Effector memory CD4-positive, alpha-beta T cell (primary cell): ENCODE measurements at regions not wholly inside any gene's neighbourhood (a gene's known extent, or its start where the extent isn't known, plus 50 kb on each side); places are given as distances from the start of the nearest gene placed in this dataset.

Source experiments
- DNase-seq, 3 donors: peaks; one replicate each; pipeline ENCODE4 v3.0.0-alpha.2; 2020
- H3K27ac ChIP-seq: 2 replicates; pipeline ENCODE4 v1.7.0; 2013; ENCODE audit warnings: mild to moderate bottlenecking, low read length, moderate library complexity; ENCODE audit not compliant: insufficient read depth, poor library complexity, severe bottlenecking
- H3K27me3 ChIP-seq: replicated peaks from 2 replicates; pipeline ENCODE4 v1.7.0; 2013; ENCODE audit warnings: mild to moderate bottlenecking, low read length; ENCODE audit not compliant: insufficient read depth, control insufficient read depth, poor library complexity, severe bottlenecking
- H3K36me3 ChIP-seq: 2 replicates; pipeline ENCODE4 v1.7.0; 2013; ENCODE audit warnings: mild to moderate bottlenecking, low read length, moderate library complexity; ENCODE audit not compliant: control insufficient read depth, insufficient read depth
- H3K4me1 ChIP-seq: 2 replicates; pipeline ENCODE4 v1.7.0; 2013; ENCODE audit warnings: low read length, mild to moderate bottlenecking; ENCODE audit not compliant: control insufficient read depth, insufficient read depth, poor library complexity, severe bottlenecking
- H3K4me3 ChIP-seq: 2 replicates; pipeline ENCODE4 v1.7.0; 2013; ENCODE audit warnings: low read length, low read depth, mild to moderate bottlenecking; ENCODE audit not compliant: insufficient read depth, poor library complexity, severe bottlenecking
- H3K9me3 ChIP-seq: 2 replicates; pipeline ENCODE4 v1.7.0; 2013; ENCODE audit warnings: mild to moderate bottlenecking, low read length, moderate library complexity; ENCODE audit not compliant: control insufficient read depth

GRCh38 chrY:19124609-19125008 lies 351.1 kb upstream of the HSFY2 start:
- no peak overlapping the region for H3K4me3 ChIP-seq
- H3K27me3 ChIP-seq, result no peaks in the 10 kb centered on the region
- H3K36me3 ChIP-seq, result no peaks in the 10 kb centered on the region
- H3K9me3 ChIP-seq, result no peaks in the 10 kb centered on the region
- DNase-seq, result no peak
- no peaks in the 10 kb centered on the region for H3K4me1 ChIP-seq
- H3K27ac ChIP-seq, result no peak overlapping the region

DNA sequence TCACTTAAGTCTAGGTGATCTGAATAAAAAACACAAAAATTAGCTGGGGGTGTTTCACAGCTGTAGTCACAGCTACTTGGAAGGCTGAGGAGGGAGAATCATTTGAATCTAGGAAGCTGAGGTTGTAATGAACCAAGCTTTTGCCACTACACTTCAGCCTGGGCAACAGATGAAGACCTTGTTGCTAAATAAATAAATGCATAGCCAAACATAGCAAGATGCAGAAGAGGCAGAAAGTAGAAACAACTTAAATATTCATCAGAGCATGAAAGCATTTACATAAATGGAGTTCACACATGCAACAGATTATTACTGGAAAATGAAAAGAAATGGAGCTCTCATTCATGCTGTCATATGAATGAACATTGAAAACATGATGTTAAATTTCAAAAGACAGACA lies 348.9 kb upstream of the HSFY2 start:
- DNase-seq, result no peak
- H3K27ac ChIP-seq, result no peak overlapping the region

GRCh38 chrY:19098349-19098748 lies 324.8 kb upstream of the HSFY2 start:
- H3K4me1 ChIP-seq, result no peaks in the 10 kb centered on the region
- H3K36me3 ChIP-seq, result no peaks in the 10 kb centered on the region
- no peaks in the 10 kb centered on the region for H3K27me3 ChIP-seq
- H3K27ac ChIP-seq, result no peak overlapping the region
- no peaks in the 10 kb centered on the region for H3K9me3 ChIP-seq
- no peak for DNase-seq
- H3K4me3 ChIP-seq, result no peak overlapping the region

More for the DNA sequence above, 348.9 kb upstream of the HSFY2 start:
- no peaks in the 10 kb centered on the region for H3K27me3 ChIP-seq
- no peaks in the 10 kb centered on the region for H3K36me3 ChIP-seq
- H3K9me3 ChIP-seq, result no peaks in the 10 kb centered on the region
- no peak overlapping the region for H3K4me3 ChIP-seq
- H3K4me1 ChIP-seq, result no peaks in the 10 kb centered on the region

- no peaks in the 10 kb centered on the region for H3K36me3 ChIP-seq
- no peak for DNase-seq
- no peaks in the 10 kb centered on the region for H3K9me3 ChIP-seq
- no peak overlapping the region for H3K27ac ChIP-seq
- no peaks in the 10 kb centered on the region for H3K27me3 ChIP-seq
- no peak overlapping the region for H3K4me3 ChIP-seq
- H3K4me1 ChIP-seq, result no peaks in the 10 kb centered on the region
Observed at GRCh38 chrY:19095460-19095859, 321.9 kb upstream of the HSFY2 start.

- no peaks in the 10 kb centered on the region for H3K36me3 ChIP-seq
- no peak overlapping the region for H3K27ac ChIP-seq
- no peak overlapping the region for H3K4me3 ChIP-seq
- no peak for DNase-seq
- no peaks in the 10 kb centered on the region for H3K9me3 ChIP-seq
- no peaks in the 10 kb centered on the region for H3K4me1 ChIP-seq
- no peaks in the 10 kb centered on the region for H3K27me3 ChIP-seq
Observed at GRCh38 chrY:19083006-19083405, 309.5 kb upstream of the HSFY2 start.

DNA sequence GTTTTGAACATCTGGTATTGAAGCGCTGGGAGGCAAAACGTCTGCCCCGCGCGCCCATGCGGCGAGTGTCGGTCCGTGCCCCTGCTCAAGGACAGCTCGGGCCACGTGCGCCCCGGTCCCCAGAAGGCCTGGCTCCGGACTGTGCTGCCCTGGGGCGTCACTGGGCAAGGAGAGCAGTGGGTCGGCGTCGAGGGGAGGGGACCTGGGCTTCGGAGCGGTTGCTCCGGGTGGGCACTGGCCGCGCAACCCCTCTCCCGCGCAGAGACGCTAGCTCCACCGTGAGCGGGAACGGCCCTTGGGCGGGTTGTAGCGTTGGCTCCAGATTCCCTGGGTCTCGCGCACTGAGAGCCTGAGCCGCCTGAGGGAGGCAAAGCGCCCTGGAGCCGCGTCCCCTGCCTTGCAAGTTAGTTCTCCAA lies 304.2 kb upstream of the HSFY2 start:
- H3K27me3 ChIP-seq, result no peaks in the 10 kb centered on the region
- H3K27ac ChIP-seq, result no peak overlapping the region
- H3K4me3 ChIP-seq, result no peak overlapping the region
- no peaks in the 10 kb centered on the region for H3K9me3 ChIP-seq
- no peaks in the 10 kb centered on the region for H3K4me1 ChIP-seq
- no peak for DNase-seq
- H3K36me3 ChIP-seq, result no peaks in the 10 kb centered on the region

GRCh38 chrY:19076846-19077697 lies 303.5 kb upstream of the HSFY2 start:
- no peaks in the 10 kb centered on the region for H3K4me1 ChIP-seq
- no peak for DNase-seq
- no peak overlapping the region for H3K27ac ChIP-seq
- H3K27me3 ChIP-seq, result no peaks in the 10 kb centered on the region
- H3K4me3 ChIP-seq, result no peak overlapping the region
- no peaks in the 10 kb centered on the region for H3K9me3 ChIP-seq
- no peaks in the 10 kb centered on the region for H3K36me3 ChIP-seq

GRCh38 chrY:19075471-19076253 lies 302.1 kb upstream of the HSFY2 start:
- no peak for DNase-seq
- no peaks in the 10 kb centered on the region for H3K4me1 ChIP-seq

DNA sequence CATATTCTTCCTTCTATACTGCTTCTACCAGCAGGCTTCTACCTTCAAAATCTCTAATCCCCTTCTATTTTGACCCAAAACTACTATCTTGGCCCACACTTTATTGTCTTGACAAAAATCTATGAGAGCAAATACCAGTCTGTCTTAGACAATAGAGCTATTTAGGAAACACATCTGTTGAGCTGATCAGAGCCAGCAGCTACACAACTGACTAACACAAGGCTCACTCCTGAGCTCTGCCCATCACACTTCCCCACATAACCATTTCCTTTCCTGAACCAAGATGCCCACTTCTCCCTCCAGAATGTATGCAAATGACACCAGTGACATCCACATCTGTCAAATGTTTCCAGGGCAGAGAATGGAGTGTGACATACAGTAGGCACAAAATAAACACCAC lies 293.9 kb upstream of the HSFY2 start:
- no peaks in the 10 kb centered on the region for H3K4me1 ChIP-seq
- no peak for DNase-seq
- H3K4me3 ChIP-seq, result no peak overlapping the region
- no peak overlapping the region for H3K27ac ChIP-seq
- no peaks in the 10 kb centered on the region for H3K36me3 ChIP-seq
- H3K27me3 ChIP-seq, result no peaks in the 10 kb centered on the region
- no peaks in the 10 kb centered on the region for H3K9me3 ChIP-seq

More at GRCh38 chrY:19075471-19076253, 302.1 kb upstream of the HSFY2 start:
- no peaks in the 10 kb centered on the region for H3K27me3 ChIP-seq
- no peaks in the 10 kb centered on the region for H3K36me3 ChIP-seq
- no peak overlapping the region for H3K4me3 ChIP-seq
- no peak overlapping the region for H3K27ac ChIP-seq
- H3K9me3 ChIP-seq, result no peaks in the 10 kb centered on the region
